Urinary bladder (tissue), 3 donors: ENCODE measurements at regions not wholly inside any gene's neighbourhood (a gene's known extent, or its start where the extent isn't known, plus 50 kb on each side); places are given as distances from the start of the nearest gene placed in this dataset.
A peak's percentile ranks its signal among the peaks of the same experiment; 100 is the strongest.

Experiments
- DNase-seq: peaks from one replicate; pipeline ENCODE4 v3.0.0-alpha.2; 2015; ENCODE audit errors: extremely low spot score
- H3K27ac ChIP-seq: one replicate; pipeline ENCODE4 v1.5.1; 2013; ENCODE audit warnings: low read depth, mild to moderate bottlenecking, moderate library complexity
- H3K36me3 ChIP-seq: one replicate; pipeline ENCODE4 v1.6.1; 2013; ENCODE audit warnings: mild to moderate bottlenecking, moderate library complexity; ENCODE audit not compliant: insufficient read depth
- H3K4me1 ChIP-seq: one replicate; pipeline ENCODE4 v1.6.1; 2013; ENCODE audit warnings: mild to moderate bottlenecking, moderate library complexity; ENCODE audit not compliant: insufficient read depth
- H3K4me3 ChIP-seq: one replicate; pipeline ENCODE4 v1.5.1; 2013; ENCODE audit warnings: low read depth, low read length
- WGBS: extraction: QIAGEN DNeasy Blood & Tissue Kit; methylation state at CpG from one replicate; pipeline ENCODE4 v1.1.7; 2013; 5-methylcytosine and 5-hydroxymethylcytosine counted together
- donor health status: healthy with polysubstance abuse.
- donor health status: healthy.

DNA sequence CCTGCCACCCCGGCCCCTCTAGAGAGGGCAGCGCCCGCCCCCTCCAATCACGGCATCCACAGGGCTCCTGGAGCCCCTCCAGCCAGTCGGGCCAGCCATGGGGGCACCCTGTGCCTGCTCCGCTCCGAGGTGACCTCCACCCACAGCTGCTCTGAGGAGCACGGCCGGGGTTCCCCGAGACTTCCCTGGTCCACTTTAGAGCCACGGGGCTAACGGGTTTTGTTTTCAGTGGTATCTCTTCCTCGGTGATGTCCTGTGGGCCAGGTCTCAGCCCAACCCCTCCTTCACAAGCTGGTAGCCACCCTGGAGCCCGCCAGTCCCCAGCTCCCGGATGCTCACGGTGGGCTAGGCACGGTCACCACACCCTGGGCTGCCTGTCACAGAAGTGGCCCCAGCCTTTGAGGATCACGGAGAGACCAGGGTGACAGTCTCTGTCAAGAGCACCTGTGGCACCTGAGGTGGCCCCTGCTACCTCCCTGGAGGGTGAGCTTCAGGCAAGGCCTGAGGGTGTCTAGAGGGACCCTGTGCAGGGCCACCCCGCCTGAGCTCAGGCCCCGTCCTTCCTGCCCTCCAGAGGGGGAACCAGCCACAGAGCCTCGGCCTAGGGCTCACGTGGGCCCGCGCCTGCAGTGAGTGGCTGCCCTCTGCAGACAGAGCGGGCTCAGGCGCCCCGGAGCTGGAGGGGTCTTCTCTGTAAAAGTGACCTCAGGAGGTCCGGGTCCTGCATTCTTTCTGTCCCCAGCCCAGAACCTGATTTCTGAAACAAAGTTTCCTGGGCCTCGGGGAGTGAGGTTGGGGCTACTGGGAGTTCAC, 146.0 kb upstream of the C14orf180 start:
- no peaks in the 10 kb centered on the region for H3K36me3 ChIP-seq
- DNase-seq: no peak
- WGBS: 91% methylated on average over 29 of the region's 29 CpGs
- no peak overlapping the region for H3K4me3 ChIP-seq
- H3K27ac ChIP-seq: no peak overlapping the region
- no peaks in the 10 kb centered on the region for H3K4me1 ChIP-seq

DNA sequence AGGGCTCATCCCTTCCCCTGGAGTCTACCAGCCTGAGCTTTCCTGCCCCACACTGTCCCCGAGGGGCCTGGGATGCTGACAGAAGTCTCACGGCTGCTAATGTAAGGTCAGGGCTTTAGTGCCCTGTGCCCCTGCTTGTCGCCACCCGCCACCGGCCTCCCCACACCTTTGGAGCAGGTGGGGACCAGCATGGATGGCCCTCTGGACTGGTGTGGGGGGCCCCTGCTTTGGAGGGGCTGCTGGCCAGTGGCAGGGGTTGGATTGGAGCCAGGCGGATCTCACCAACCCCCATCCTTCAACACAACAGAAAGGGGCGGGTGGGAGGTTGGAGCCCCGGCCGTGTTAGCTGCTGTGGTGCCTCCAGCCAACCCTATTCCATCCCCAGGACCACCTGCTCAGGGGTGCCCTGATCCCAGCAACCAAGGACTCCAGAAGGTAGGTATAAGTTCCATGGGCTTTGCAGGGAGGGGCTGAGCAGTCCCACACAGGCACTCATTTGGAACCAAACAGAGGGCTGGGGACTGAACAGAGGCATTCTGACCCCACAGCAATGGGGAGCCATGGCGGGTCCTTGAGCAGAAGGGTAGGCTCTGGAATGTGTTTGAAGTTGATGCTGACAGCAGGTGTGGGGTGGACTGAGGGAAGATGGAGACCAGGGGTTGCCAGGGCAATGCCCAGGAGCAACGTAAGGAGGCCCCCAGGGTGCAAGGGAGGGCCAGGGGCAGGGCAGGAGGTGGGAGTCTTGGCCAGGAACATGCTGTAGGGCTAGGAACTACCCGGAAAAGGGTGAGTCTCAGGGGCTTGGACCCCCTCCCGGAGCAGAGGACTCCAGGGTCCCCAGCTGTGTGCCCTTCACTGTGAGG, 145.1 kb upstream of the C14orf180 start:
- H3K4me3 ChIP-seq: no peak overlapping the region
- WGBS: 87% methylated on average over 13 of the region's 13 CpGs
- no peaks in the 10 kb centered on the region for H3K36me3 ChIP-seq
- H3K27ac ChIP-seq: no peak overlapping the region
- H3K4me1 ChIP-seq: no peaks in the 10 kb centered on the region
- no peak for DNase-seq

DNA sequence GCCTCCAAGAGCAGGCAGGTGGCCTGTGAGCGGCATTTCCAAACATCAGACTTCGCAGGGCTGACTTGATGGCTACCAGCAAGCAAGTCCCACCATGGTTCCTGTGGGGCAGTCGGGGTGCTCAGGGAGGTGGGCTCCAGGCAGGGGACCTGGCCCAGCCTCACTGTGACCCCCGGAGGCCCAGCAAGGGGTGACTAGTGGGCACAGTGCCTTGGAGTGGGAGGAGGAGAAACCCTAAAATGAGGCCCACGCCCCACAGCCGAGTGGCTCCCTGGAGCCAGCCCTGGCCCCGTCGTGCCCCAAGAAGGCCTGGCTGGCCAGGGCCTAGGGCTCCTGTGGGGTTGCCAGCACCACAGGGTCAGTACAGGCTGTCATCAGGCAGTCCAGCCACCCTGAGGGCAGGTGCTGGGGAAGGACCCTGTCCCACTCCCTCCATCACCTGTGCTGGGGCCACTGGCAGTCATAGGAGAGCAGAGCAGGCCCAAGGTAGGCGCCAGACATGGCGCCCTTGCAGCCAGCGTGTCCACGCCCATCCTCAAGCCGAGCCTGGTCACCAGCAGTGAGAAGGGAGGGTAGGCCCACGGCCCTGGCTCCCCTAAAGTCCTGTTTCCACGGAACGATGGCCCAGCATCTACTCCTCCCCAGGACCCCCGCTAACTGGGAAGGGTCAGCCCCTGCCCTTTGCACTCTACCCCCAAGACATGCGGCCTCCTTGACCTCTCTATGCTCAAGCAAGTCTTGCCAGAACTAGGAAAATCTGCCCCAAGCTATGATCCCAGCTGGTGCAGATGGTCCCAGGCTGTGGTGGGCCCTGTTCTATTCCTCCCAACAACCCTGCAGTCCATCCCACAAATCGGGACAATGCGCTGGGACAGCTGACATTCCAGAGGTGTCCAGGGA, 144.2 kb upstream of the C14orf180 start:
- WGBS: 91% methylated on average over 20 of the region's 20 CpGs
- DNase-seq: no peak
- Histone ChIP-seq H3K4me3 (no peak overlapping the region), H3K27ac (no peak overlapping the region), H3K36me3 (no peaks in the 10 kb centered on the region), H3K4me1 (no peaks in the 10 kb centered on the region)

DNA sequence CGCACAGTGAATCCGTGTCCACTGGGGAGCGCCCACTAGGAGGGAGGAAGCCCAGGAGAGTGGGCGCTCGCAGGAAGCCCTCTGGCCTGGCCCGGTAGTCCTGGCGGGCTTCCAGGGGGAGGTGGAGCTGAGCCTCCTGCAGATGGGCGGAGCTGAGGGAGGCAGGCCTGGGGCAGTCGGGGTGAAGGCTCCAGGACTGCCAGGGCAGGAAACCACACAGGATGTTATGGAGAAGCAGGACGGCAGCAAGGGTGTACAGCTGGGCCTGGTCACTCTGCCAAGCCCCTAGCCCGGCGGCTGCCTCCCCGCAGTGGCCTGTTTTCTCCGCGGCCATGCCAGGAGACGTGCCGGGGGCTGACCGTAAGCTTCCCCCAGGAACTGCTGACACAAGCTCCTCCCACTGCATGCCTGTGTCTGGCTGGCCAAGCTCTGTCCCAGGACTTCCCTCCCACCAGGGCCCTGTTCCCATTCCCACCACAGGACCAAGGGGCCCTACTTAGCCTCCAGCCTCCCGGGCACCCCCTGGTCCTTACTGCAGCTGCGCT, 143.4 kb upstream of the C14orf180 start:
- WGBS: 15% methylated on average over 20 of the region's 20 CpGs
- Histone ChIP-seq H3K4me1 (no peaks in the 10 kb centered on the region), H3K4me3 (peak overlapping the region; percentile 16), H3K36me3 (no peaks in the 10 kb centered on the region), H3K27ac (no peak overlapping the region)
- DNase-seq: no peak

DNA sequence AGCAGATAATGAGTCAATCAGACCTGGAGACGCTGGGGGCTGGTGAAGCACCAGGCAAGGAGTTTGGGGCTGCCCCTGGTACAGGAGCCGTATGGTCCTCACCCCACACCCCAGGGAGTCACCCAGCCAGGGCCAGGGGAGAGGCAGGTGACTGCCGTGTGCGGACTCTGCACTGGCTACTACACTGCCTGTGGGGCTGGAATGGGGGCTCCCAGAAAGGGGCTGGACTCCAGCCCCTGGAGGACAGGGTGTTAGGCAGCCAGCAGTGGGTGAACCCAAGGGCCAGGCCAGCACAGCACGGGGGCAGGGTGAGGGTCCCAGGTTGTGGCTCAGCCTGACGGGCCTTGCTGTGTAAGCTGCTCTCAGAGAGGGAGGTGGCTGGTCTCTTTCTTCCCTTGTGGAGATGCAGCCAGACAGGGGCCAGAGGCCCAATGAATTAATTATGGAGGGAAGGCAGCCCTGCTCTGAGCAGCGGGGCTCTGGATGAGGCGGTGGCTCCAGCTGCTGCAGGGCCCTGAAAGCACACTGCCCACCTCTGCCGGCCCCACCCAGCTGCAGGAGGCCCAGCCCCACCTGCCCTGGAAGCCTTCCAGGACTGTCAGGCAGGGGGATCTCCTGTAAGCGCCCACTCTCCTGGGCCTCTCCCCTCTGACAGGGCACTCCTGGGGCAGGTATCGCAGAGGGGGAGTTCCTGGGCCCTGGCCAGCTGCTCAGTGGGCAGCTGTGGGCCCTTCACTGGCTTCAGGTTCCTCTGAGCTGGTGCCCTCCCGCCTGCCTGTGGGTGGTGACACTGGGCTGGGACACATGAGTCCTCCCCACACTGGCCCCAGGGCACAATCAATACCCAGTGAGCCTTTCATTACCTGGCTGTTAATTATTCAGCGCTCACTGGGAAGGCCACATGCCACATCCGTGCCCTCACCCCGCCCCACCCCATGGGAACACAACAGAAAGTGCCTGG, 142.5 kb upstream of the C14orf180 start:
- WGBS: 82% methylated on average over 15 of the region's 15 CpGs
- Histone ChIP-seq H3K4me1 (no peaks in the 10 kb centered on the region), H3K27ac (no peak overlapping the region), H3K4me3 (no peak overlapping the region), H3K36me3 (no peaks in the 10 kb centered on the region)
- DNase-seq: no peak

DNA sequence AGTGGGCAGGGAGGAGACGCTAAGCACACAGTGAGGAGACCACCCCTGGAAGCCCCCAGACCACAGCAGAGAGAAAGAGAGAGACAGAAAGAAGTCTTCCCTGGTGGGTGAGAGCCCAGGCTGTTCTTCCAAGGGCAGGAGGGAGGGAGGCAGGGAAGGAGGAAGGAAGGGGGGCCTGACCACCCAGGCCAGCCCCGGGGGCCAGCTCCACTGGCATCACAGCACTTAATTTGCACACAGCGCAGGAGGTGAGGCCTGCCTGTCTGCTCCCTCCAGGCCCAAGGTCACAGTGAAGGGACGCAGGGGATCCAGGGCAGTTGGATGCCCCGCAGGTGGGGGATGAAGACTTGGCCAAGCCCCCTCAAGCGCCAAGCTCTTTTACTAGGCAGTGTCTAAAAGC, 141.9 kb upstream of the C14orf180 start:
- 85% methylated on average over 6 of the region's 6 CpGs for WGBS
- Histone ChIP-seq H3K36me3 (no peaks in the 10 kb centered on the region), H3K4me3 (no peak overlapping the region), H3K4me1 (no peaks in the 10 kb centered on the region), H3K27ac (no peak overlapping the region)
- no peak for DNase-seq

DNA sequence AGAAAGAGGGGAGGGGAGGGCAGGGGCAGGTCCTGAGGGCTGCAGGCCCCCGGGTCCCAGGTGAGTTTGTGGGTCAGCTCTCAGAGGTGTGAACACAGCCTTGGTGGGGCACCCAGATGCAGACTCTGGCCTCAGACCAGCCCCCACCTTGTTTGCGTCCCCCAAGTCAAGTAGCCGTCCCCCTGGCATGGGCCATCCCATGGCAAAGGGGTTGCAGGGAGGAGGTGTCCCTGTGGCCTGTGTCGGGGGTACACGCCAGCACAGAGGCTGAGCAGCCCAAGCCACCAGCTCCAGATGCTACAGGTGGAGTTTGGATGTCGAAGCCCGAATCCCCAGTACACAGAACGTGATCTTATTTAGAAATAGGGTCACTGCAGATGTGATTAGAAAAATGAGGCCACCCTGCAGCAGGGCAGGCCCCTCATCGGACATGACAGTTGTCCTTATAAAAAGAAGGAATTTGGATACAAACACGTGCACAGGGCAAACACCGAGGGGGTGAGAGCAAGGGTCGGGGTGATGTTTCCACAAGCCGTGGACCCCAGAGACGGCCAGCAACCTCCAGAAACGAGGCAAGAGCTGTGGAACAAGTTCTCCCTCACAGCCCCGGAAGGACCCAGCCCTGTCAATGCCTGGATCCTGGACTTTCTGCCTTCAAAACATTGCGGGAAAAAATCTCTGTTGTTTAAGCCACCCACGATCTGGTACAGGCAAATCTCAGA, 141.2 kb upstream of the C14orf180 start:
- no peak for DNase-seq
- WGBS: 80% methylated on average over 18 of the region's 18 CpGs
- Histone ChIP-seq H3K36me3 (no peaks in the 10 kb centered on the region), H3K4me1 (no peaks in the 10 kb centered on the region), H3K4me3 (no peak overlapping the region), H3K27ac (no peak overlapping the region)

DNA sequence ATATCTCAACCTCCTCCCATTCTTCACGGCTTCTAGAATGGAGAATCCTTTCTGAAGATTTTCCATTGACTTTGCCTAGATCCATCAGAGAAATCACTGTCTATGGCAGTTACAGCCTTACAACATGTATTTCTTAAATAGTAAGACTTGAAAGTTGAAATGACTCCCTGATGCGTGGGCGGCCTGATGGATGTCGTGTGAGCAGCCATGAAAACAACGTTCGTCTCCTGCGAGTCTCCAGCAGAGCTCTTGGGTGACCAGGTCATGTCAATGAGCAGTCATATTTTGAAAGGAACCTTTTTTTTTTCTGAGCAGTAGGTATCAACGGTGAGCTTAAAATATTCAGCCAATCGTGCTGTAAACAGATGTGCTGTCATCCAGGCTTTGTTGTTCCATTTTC, 139.9 kb upstream of the C14orf180 start:
- Histone ChIP-seq H3K4me3 (no peak overlapping the region), H3K4me1 (no peaks in the 10 kb centered on the region), H3K36me3 (no peaks in the 10 kb centered on the region), H3K27ac (no peak overlapping the region)
- 80% methylated on average over 9 of the region's 9 CpGs for WGBS
- DNase-seq: no peak

DNA sequence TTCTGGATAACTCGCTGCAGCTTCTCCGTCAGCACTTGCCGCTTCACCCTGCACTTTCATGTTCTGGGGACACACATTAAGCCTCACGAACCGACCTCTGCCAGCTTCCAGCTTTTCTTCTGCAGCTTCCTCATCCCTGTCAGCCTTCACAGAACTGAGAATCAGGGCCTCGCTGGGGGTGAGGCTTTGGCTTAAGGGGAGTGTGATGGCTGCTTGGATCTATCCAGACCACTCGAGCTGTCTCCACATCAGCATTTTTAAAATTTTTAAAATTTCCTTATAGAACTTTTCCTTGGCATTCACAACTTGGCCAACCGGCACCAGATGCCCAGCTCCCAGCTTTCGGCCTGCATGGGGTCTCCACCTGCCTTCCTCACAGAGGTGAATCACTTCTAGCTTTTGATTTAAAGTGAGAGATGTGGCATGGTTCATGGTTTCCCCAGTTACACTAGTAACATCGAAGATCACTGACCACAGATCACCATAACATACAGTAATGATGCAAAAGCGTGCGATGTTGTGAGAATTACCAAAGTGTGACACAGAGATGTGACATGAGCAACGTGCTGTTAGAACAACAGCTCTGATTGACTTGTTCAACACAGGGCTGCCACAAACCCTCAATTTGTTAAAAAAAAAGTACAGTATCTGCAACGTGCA, 139.1 kb upstream of the C14orf180 start:
- Histone ChIP-seq H3K27ac (no peak overlapping the region), H3K4me3 (no peak overlapping the region), H3K36me3 (no peaks in the 10 kb centered on the region), H3K4me1 (no peaks in the 10 kb centered on the region)
- 92% methylated on average over 14 of the region's 14 CpGs for WGBS
- DNase-seq: no peak

DNA sequence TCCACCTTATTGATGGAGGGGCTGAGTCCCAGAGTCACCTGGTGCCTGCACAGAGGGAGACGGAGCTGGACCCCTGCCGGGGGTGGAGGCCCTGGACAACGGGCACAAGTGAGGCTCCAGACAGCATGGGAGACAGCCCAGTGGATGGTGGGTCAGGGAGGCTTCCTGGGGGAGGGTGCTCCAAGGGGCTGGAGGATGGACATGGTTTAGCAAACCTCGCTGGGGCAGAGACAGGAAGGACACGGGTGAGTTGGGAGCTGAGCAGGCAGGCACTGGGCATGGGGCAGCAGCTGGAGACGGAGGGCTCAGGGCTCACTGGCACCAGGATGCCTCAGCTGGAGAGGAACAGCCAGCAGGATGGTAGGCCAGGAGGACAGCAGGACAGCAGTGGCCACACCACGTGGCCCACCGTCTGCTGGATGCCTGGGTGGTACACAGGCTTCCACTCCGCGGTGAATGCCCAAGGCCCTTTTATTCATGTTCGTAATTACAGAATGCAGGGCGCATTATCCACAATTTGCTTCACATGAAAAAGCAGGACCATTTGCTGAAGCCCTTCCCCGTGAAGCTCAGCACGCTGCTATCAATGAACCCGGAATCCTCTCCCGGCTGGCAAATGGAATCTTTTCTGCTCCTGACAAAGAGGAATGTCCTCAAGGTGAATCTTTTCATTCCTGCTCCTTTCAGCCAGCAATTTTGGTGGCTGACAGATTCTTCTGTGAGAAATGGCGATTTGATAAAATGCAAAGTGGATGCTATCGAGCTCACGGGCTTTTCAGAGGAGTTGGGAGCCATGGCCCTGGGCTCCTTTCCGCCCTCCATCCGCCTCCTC, 138.1 kb upstream of the C14orf180 start:
- H3K27ac ChIP-seq: no peak overlapping the region
- no peak for DNase-seq
- no peak overlapping the region for H3K4me3 ChIP-seq
- no peaks in the 10 kb centered on the region for H3K36me3 ChIP-seq
- WGBS: 88% methylated on average over 21 of the region's 21 CpGs
- no peaks in the 10 kb centered on the region for H3K4me1 ChIP-seq

DNA sequence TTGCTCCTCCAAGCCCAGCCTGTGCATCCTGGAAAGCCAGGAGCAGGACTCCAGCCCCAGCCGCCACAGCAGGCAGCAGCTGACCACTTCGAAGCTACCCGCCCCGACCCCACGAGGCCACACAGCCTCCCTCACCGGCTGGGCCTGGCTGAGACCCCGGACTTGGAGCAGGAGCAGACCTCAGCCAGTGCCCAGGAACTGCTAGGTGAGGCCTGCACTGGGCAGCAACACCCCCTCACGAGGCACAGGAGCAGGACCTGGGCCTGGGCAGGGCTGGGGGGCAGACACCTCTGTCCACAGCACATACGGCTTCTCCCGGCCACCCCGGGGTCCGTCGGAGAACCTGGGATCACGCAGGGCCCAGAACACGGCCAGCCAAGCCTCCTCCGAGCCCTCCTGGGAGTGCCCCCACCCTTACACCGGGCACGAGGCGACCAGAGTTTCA, 137.4 kb upstream of the C14orf180 start:
- DNase-seq: no peak

More for the DNA sequence above, 137.4 kb upstream of the C14orf180 start:
- no peaks in the 10 kb centered on the region for H3K4me1 ChIP-seq
- no peak overlapping the region for H3K4me3 ChIP-seq
- no peak overlapping the region for H3K27ac ChIP-seq
- 82% methylated on average over 19 of the region's 19 CpGs for WGBS
- no peaks in the 10 kb centered on the region for H3K36me3 ChIP-seq
